SK-N-SH (cell line): ENCODE measurements at regions not wholly inside any gene's neighbourhood (a gene's known extent, or its start where the extent isn't known, plus 50 kb on each side); places are given as distances from the start of the nearest gene placed in this dataset.

ENCODE experiments used
- MAX ChIP-seq: IDR thresholded peaks from 2 replicates; pipeline ENCODE4 v1.4.0; 2012; ENCODE audit warnings: low read depth
- MEF2A ChIP-seq: IDR thresholded peaks from 2 replicates; pipeline ENCODE4 v1.4.0; 2012; ENCODE audit warnings: low read depth, borderline replicate concordance
- RAD21 ChIP-seq: IDR thresholded peaks from 2 replicates; pipeline ENCODE4 v1.6.1; 2012; ENCODE audit warnings: mild to moderate bottlenecking, low read length
- USF2 ChIP-seq: fragments of 150-350 bp; IDR thresholded peaks from 2 replicates; pipeline ENCODE4 v1.6.1; 2017; ENCODE audit warnings: antibody characterized with exemption, low read length, low read depth, borderline replicate concordance
- YY1 ChIP-seq: IDR thresholded peaks from 2 replicates; pipeline ENCODE4 v1.4.0; 2012; ENCODE audit warnings: low read depth, mild to moderate bottlenecking
- TF ChIP-seq, protein P1 (sequence below): fragments of 200-600 bp; sonication (generic); IDR thresholded peaks from 2 replicates; pipeline ENCODE4 v1.6.1; 2017; ENCODE audit warnings: antibody characterized with exemption, mild to moderate bottlenecking, moderate library complexity

GRCh38 chr2:52311862-52312261 lies 1279.9 kb upstream of the NRXN1 start:
- TF ChIP-seq MAX = no peak
- TF ChIP-seq, protein P1, sequence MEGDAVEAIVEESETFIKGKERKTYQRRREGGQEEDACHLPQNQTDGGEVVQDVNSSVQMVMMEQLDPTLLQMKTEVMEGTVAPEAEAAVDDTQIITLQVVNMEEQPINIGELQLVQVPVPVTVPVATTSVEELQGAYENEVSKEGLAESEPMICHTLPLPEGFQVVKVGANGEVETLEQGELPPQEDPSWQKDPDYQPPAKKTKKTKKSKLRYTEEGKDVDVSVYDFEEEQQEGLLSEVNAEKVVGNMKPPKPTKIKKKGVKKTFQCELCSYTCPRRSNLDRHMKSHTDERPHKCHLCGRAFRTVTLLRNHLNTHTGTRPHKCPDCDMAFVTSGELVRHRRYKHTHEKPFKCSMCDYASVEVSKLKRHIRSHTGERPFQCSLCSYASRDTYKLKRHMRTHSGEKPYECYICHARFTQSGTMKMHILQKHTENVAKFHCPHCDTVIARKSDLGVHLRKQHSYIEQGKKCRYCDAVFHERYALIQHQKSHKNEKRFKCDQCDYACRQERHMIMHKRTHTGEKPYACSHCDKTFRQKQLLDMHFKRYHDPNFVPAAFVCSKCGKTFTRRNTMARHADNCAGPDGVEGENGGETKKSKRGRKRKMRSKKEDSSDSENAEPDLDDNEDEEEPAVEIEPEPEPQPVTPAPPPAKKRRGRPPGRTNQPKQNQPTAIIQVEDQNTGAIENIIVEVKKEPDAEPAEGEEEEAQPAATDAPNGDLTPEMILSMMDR = no peak
- no peak for TF ChIP-seq YY1
- TF ChIP-seq USF2 = no peak
- TF ChIP-seq MEF2A = no peak
- TF ChIP-seq RAD21 = no peak
